ENCODE measurements at regions not wholly inside any gene's neighbourhood (a gene's known extent, or its start where the extent isn't known, plus 50 kb on each side); places are given as distances from the start of the nearest gene placed in this dataset.

DNA sequence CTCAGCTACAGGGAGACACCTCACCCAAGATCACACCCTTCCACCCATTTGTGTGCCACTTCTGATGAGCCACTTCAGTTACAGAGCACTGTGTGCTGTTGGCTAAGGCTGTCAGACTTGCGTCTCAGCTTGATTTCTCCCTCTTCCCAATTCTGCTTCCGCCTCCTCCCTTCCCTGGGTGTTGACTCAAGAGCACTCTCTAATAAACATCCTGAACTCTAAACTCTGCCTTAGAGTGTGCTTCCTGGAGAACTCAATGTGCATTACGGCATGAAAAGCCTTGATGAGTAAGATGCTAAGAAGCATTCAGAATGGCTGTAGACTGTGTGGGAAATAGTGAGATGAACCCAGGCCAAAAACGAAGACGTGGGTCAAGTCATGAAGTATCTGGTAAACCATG lies 54.9 kb upstream of the S1PR1 start:
- H3K9me3 ChIP-seq (replicated peaks; ENCODE audit: insufficient read depth, low read length) = no peaks in the 10 kb centered on the region
- no peak overlapping the region for H3K4me3 ChIP-seq (ENCODE audit: low read length)
- H2AFZ ChIP-seq (ENCODE audit: low read length) = no peak overlapping the region
- DNase-seq = no peak
- TF ChIP-seq EZH2phosphoT487 (IDR thresholded peaks at IDR 0.05; ENCODE audit: low read length) (no peak), EZH2 (optimal IDR thresholded peaks at IDR 0.05; ENCODE audit: low read depth, low read length) (no peak)
- TF ChIP-seq, protein P1, sequence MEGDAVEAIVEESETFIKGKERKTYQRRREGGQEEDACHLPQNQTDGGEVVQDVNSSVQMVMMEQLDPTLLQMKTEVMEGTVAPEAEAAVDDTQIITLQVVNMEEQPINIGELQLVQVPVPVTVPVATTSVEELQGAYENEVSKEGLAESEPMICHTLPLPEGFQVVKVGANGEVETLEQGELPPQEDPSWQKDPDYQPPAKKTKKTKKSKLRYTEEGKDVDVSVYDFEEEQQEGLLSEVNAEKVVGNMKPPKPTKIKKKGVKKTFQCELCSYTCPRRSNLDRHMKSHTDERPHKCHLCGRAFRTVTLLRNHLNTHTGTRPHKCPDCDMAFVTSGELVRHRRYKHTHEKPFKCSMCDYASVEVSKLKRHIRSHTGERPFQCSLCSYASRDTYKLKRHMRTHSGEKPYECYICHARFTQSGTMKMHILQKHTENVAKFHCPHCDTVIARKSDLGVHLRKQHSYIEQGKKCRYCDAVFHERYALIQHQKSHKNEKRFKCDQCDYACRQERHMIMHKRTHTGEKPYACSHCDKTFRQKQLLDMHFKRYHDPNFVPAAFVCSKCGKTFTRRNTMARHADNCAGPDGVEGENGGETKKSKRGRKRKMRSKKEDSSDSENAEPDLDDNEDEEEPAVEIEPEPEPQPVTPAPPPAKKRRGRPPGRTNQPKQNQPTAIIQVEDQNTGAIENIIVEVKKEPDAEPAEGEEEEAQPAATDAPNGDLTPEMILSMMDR (IDR thresholded peaks at IDR 0.05; ENCODE audit: low read length) = no peak
- no peaks in the 10 kb centered on the region for H3K27me3 ChIP-seq (replicated peaks; ENCODE audit: insufficient read depth, low read length)
- H3K36me3 ChIP-seq (replicated peaks; ENCODE audit: insufficient read depth, low read length) = no peaks in the 10 kb centered on the region
- no peak overlapping the region for H3K9ac ChIP-seq (ENCODE audit: low read length)
- no peaks in the 10 kb centered on the region for H3K9me2 ChIP-seq (replicated peaks; ENCODE audit: insufficient read depth, low read length)
- no peaks in the 10 kb centered on the region for H3F3A ChIP-seq (ENCODE audit: insufficient read depth, low read length)
- no peak overlapping the region for H3K4me2 ChIP-seq (ENCODE audit: low read depth, low read length)
- H3K79me2 ChIP-seq (ENCODE audit: low read length) = no peaks in the 10 kb centered on the region
- no peak overlapping the region for H3K27ac ChIP-seq (ENCODE audit: low read length)
- H4K20me1 ChIP-seq (ENCODE audit: insufficient read depth, low read length) = no peaks in the 10 kb centered on the region
- H3K4me1 ChIP-seq (ENCODE audit: low read length) = no peaks in the 10 kb centered on the region

DNA sequence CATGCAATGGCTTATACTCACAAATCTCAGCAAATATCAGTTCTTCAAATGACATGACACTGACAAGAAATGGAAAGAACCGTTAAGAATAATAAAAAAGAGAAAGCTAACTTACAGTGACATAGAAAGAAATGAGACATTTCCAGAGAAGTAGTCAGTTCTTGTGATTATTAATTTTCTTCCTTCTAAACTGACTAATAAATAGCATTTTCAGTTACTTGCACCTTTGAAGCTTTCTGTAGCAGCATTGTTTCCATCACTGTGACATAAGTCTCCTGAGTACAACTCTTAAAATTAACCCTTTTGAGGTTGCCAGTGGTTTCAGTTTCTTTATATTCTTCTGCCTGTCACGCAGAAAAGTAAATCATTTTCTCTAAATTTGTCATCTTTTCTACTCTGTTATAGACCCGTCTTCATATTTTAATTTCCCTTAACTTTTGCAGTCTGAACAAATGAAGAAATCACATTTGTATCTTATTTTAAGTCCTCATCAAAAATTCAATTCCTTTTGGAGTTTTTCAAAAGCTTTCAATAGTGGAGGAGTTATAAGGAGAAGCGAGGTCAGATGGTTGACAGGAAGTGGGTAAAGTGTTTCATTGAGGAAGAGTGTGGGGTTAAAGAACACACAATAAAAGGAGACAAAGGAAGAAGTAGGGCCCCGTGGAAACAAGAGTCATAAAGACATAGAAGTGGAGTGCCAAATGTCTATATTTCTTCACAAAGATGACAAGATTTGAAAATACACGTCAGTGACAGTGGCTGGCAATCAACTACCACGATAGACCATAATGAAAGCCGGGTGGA lies 57.9 kb upstream of the S1PR1 start:
- H3K9me3 ChIP-seq (replicated peaks; ENCODE audit: insufficient read depth, low read length) = no peaks in the 10 kb centered on the region
- no peaks in the 10 kb centered on the region for H3F3A ChIP-seq (ENCODE audit: insufficient read depth, low read length)
- no peak overlapping the region for H2AFZ ChIP-seq (ENCODE audit: low read length)
- H3K9me2 ChIP-seq (replicated peaks; ENCODE audit: insufficient read depth, low read length) = no peaks in the 10 kb centered on the region
- H3K79me2 ChIP-seq (ENCODE audit: low read length) = no peaks in the 10 kb centered on the region
- no peaks in the 10 kb centered on the region for H4K20me1 ChIP-seq (ENCODE audit: insufficient read depth, low read length)
- H3K9ac ChIP-seq (ENCODE audit: low read length) = no peak overlapping the region
- DNase-seq = peak; percentile 11
- H3K27me3 ChIP-seq (replicated peaks; ENCODE audit: insufficient read depth, low read length) = no peaks in the 10 kb centered on the region
- no peak overlapping the region for H3K4me3 ChIP-seq (ENCODE audit: low read length)
- no peak overlapping the region for H3K4me2 ChIP-seq (ENCODE audit: low read depth, low read length)
- H3K4me1 ChIP-seq (ENCODE audit: low read length) = no peaks in the 10 kb centered on the region
- no peak for TF ChIP-seq EZH2 (optimal IDR thresholded peaks at IDR 0.05; ENCODE audit: low read depth, low read length)
- no peak for TF ChIP-seq EZH2phosphoT487 (IDR thresholded peaks at IDR 0.05; ENCODE audit: low read length)
- TF ChIP-seq, protein P1 (IDR thresholded peaks at IDR 0.05; ENCODE audit: low read length) = no peak
- H3K36me3 ChIP-seq (replicated peaks; ENCODE audit: insufficient read depth, low read length) = no peaks in the 10 kb centered on the region
- no peak overlapping the region for H3K27ac ChIP-seq (ENCODE audit: low read length)

DNA sequence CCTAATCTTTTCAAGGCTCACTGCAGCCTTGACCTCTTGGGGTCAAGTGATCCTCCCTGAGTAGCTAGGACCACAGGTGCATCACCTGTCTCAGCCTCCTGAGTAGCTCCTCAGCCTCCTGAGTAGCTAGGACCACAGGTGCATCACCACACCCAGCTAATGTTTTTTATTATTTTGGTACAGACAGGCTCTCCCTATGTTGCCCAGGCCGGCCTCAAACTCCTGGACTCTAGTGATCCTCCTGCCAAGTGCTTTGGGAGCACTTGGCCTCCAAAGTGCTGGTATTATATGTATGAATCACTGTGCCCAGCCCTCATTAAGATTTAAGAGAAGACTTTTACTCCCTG lies 58.5 kb upstream of the S1PR1 start:
- Histone ChIP-seq H3K4me1 (ENCODE audit: low read length) (no peaks in the 10 kb centered on the region), H3K36me3 (replicated peaks; ENCODE audit: insufficient read depth, low read length) (no peaks in the 10 kb centered on the region), H3K27me3 (replicated peaks; ENCODE audit: insufficient read depth, low read length) (no peaks in the 10 kb centered on the region), H3F3A (ENCODE audit: insufficient read depth, low read length) (no peaks in the 10 kb centered on the region), H3K27ac (ENCODE audit: low read length) (no peak overlapping the region), H2AFZ (ENCODE audit: low read length) (no peak overlapping the region), H3K9me2 (replicated peaks; ENCODE audit: insufficient read depth, low read length) (no peaks in the 10 kb centered on the region), H4K20me1 (ENCODE audit: insufficient read depth, low read length) (no peaks in the 10 kb centered on the region), H3K4me3 (ENCODE audit: low read length) (no peak overlapping the region), H3K9ac (ENCODE audit: low read length) (no peak overlapping the region), H3K9me3 (replicated peaks; ENCODE audit: insufficient read depth, low read length) (no peaks in the 10 kb centered on the region), H3K79me2 (ENCODE audit: low read length) (no peaks in the 10 kb centered on the region), H3K4me2 (ENCODE audit: low read depth, low read length) (no peak overlapping the region)
- no peak for TF ChIP-seq EZH2phosphoT487 (IDR thresholded peaks at IDR 0.05; ENCODE audit: low read length)
- no peak for TF ChIP-seq EZH2 (optimal IDR thresholded peaks at IDR 0.05; ENCODE audit: low read depth, low read length)
- TF ChIP-seq, protein P1 (IDR thresholded peaks at IDR 0.05; ENCODE audit: low read length) = no peak
- DNase-seq = no peak

Data from MM.1S (cell line).